ENCODE measurements at regions not wholly inside any gene's neighbourhood (a gene's known extent, or its start where the extent isn't known, plus 50 kb on each side); places are given as distances from the start of the nearest gene placed in this dataset.
"Not testable (repeated sequence)": the region's sequence is repeated elsewhere in the genome, so short reads cannot be mapped to it uniquely, and the experiment has no call there.

DNA sequence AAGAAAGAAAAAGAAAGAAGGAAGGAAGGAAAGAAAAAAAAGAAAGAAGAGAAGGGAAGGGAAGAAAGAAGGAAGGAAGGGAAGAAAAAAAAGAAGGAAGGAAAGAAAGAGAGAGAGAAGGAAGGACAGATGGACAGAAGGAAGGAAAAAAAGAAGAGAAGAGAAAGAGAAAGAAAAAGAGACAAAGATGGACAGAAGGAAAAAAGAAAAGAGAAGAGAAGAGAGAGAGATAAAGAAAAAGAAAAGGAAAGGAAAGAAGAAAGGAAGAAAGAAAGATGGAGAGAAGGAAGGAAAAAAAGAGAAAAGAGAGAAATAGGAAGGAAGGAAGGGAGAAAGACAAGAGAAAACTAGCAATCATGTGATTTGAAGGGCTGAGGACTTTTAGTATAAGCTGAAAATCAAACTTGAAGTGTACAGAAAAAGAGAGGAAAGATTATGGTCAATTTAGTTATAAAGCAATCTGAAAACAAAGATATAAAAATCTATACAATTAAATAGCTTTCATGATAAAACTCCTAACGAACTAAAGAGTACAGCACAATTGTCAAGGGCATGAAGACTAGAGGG, 115.3 kb downstream of the LTN1 start:
- DNase-seq: no peak

DNA sequence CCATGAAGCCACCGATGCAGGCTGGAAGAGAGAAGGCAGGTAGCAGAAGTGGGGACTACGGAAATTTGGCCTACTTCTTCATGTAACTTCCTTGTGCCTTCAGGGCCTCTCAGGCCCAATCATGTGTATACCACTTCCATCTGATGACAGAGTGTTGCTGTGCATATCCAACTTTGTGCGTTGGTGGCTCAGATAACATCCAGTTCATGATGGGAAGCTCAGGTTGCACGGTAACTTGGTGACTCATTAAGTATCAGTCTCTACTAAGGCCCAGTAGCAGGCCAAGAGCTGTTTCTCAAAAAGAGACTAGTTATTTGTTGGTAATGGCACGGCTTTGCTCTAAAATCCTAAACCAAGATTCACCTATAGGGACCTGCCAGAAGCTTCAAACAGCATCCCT, 117.6 kb downstream of the LTN1 start:
- DNase-seq: no peak

DNA sequence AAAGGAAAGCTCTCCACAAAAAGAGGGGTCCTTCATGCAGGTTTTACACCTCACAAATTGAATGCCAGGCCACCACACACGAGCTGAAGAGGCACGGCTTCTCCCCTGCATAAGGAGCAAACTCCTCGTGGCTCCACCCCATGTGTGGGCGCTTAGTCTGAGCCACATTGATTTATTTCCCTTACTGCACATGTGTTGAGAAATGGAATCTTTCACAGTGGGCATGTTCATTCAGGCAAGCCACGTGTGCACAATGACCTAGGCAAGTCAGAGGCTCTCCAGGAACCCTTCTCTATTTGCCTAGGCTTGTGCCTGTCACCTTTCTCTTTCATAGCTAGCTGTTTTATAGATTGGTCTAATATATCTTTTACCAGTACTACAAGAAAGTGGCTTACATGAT, 120.5 kb downstream of the LTN1 start:
- DNase-seq: no peak

DNA sequence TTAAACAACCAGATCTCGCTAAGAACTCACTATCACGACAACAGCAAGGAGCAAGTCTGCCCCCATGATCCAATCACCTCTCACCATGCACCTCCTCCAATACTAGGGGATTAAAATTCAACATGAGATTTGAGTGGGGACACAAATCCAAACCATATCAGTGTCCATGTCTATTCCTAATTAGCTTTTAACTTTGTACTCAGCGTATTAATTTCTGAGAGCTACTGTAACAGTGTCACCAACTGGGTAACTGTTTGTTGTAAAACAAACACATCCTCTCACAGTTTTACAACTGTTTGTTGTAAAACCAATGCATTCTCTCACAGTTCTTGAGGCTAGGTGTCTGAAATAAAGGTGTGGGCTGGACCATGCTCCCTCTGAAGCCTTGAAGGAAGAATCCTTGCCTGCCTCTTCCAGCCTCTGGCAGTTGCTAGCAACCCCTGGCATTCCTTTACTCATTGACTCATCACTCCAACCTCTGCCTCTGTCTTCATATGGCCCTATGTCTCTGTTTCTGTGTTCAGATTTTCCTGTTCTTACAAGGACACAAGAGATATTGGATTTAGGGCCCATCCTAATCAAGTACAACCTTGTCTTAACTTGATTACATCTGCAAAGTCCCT, 121.2 kb downstream of the LTN1 start:
- DNase-seq: no peak

DNA sequence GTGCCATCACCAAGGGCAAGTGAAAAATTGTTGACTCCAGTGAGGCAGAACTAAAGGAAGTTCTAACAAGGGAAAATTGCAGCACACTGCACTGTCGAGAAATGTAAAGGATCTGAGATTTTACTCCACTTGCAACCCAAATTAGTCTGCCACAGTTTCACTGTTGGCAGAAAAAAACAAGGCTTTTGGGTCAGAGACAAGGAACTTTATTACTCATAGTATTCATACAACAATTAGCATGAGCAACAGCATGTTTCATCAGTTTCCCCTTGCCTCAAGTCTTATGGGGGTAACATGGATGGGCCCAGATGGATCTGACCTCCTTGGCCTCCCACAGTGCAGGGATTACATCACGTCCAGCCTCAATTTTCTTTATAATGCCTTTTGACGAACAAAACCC, 125.3 kb downstream of the LTN1 start:
- no peak for DNase-seq

DNA sequence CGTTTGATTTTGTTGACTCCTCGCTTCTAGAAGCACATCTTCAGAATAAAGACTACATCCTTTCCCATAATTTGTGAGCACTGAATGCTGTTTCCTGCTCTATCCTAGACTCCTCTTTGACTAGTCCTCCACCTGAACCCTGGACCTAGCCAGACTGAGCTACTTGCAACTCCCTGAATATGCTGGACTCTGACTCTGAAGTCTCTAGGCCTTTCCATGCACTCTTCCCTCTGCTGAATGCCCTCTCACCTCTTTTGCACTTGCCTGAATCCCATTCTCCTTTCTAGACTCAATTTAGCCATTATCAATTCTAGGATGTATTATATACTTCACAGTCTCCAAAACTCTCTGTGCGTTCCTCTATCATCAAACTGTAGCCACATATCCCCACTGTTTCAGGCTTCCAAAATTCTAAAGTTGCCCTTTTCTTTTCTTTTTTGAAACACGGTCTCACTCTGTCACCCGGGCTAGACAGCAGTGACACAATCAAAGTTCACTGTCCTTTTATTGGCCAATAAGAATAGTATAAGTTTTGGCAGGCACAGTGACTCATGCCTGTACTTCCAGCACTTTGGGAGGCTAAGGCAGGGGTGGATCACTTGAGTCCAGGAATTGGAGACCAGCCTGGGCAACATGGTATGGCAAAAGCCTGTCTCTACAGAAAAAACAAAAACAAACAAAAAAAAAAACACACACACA, 127.0 kb downstream of the LTN1 start:
- no peak for DNase-seq

DNA sequence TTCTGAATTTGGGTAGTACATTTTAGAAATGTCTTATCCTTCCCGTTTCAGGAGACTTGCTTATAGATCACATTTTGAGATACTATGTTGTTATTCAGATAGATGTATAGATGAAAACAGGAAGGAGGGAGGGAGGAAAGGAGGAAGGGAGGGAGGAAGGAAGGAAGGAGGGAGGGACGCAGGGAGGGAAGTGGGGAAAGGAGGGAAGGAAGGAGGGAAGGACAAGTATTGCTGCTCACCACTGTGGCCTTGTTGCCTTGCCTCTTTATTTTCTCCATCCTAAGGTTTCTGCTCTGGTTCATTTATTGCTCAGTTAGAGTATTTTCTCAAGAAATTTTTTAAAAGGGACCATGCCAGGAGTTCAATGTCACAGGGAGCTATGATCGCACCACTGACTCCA, 134.3 kb downstream of the LTN1 start:
- no peak for DNase-seq

DNA sequence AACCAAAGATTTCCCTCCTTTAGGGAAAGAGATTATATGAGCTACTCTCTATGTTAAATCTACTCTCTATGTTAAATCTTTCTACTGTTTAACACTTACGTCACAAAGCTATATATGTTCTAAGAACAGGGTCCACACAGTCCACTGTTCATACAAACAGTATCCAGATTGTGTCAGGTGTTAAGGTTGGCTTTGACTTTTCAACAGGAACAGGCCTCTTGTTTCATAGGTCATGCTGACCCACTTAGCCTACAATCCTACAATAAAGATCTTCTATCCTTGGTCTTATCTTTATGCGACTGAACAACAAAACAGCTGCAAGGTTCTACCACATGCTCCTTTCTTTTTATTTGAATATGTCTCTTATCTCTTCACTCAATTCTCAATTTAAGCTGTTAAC, 134.9 kb downstream of the LTN1 start:
- no peak for DNase-seq

DNA sequence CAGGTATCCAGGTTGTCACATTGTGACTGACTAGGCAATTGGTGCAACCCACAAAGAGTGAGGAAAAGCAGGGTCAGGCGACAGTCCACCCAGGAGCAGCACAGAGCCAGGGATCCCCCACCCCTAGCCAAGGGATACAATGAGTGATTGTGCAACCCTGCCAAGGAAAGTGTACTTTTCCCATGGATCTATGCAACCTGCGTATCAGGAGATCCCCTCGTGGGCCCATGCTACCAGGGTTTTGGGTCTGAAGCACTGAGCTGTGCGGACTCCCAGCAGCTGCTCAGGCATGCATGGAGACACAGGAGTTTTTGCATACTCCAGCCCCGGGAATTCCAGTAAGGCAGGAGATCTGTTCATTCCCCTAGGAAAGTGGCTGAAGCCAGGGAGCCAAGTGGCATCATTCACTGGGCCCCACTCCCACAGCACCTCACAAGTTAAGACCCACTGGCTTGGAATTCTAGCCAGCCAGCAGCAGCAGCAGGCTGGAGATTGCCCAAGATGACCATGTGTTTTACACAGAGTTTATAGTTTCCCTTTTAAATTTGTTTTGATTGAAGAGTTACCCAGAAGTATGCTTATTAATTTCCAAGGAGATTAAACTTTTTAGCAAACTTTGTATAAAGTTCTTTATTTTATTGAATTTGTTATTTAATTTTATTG, 136.0 kb downstream of the LTN1 start:
- DNase-seq: no peak

DNA sequence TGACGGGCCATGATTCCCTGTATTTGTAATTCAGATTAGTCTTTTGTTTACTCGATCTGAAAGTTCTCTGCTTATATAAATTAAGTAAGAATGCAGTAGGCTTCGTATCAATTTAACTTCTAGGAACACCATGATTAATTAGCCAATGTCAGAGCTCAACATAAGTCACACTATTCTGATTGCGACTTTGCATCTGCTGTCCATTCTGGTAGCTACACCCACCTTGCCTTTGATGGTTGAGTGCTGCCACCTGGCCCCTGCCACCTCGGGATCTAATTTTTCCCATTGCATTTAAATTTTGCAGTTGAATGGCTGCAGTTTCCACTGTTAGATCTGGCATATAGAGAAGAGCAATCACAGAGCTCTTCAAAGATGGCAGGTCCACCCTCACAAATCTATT, 140.0 kb downstream of the LTN1 start:
- DNase-seq: no peak

DNA sequence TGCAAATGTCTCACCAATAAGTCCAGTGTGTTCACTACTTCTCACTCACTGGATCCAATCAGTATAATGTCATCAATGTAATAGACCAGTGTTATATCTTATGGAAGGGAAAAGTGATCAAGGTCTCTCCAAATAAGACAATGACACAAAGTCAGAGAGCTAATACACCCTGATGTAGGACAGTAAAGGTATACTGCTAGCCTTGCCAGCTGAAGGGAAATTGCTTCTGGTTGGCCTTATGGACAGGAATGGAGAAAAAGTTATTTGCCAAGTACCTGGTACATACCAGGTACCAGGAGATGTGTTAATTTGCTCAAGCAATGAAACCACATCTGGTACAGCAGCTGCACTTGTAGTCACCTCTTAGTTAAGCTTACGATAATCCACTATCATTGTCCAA, 141.0 kb downstream of the LTN1 start:
- no peak for DNase-seq

DNA sequence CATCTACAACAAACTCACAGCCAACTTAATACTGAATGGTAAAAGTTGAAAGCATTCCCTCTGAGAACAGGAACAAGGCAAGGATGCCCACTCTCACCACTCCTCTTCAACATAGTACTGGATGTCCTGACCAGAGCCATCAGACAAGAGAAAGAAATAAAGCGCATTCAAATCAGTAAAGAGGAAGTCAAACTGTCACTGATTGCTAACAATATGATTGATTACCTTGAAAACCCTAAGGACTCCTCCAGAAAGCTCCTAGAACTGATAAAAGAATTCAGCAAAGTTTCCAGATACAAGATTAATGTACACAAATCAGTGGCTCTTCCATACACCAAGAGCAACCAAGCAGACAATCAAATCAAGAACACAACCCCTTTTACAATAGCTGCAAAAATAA, 153.4 kb downstream of the LTN1 start:
- not testable (repeated sequence) for DNase-seq

DNA sequence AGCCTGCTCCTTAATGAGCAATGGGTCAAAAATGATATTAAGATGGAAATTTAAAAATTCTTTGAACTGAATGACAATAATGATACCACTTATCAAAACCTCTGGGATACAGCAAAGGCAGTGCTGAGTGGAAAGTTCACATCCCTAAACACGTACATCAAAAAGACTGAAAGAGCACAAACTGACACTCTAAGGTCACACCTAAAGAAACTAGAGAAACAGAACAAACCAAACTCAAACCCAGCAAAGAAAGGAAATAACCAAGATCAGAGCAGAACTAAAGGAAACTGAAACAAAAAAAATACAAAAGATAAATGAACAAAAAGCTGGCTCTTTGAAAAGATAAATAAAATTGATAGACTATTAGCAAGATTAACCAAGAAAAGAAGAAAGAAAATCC, 155.3 kb downstream of the LTN1 start:
- not testable (repeated sequence) for DNase-seq

DNA sequence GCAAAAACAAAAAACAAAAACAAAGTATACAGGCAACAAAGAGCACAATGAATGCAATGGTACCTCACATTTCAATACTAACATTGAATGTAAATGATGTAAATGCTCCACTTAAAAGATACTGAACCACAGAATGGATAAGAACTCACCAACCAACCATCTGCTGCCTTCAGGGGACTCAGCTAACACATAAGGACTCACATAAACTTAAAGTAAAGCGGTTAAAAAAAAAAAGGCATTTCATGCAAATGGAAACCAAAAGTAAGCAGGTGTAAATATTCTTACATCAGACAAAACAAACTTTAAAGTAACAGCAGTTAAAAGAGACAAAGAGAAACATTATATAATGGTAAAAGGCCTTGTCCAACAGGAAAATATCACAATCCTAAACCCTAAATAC, 156.1 kb downstream of the LTN1 start:
- not testable (repeated sequence) for DNase-seq

DNA sequence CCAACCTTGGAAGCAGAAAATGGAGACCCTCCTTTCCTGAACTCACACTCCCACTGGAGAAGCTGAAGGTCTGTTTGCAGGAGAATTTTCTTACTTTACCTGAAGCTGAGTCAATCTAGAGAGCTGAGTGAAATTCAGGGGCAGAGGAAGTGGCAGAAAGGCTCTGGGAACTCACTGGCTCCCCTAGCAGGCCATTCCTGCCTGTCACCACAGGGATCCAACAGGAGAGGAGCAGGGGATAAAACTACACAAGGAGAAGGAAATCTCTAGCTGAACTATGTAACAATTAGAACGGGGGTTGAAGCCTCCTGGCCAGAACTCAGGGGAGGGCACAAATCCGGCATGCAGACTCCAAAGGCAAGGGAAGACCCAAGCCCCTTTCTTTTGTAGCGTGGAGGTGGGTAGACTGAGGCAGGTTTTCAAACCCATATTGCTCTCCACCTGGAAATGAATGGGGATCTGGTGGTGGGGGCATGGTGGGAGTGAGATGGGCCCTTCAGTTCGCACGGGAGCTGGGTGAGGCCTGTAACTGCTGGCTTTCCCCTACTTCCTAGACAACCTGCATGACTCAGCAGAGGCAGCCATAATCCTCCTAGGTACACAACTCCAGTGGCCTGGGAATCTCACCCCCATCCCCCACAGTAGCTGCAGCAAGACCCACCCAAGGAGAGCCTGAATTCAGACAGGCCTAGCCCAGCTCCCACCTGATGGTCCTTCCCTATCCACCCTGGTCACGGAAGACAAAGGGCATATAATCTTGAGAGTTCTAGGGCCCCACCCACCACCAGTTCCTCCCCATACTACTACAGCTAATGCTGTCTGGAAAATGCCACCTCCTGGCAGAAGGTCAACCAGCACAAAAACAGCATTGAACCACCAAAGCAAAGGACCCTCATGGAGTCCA, 158.1 kb downstream of the LTN1 start:
- no peak for DNase-seq

DNA sequence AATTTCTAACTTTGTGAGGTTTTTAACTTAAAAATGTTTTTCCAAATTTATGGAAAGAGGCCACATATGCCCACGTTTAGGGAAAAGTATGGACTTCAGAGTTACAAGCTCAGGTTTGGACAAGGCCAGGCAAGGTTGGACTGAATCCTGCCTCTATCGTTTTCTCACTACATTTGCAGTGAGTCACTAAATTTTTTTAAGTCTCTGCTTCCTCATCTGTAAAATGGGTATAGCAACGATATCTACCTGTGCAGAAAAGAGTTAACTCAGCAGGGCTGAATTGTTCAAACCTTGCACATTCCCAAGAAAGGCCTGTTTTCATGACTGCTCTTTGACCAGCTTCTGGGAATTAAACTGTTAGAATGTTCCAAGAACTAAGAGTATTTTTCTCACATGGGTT, 159.1 kb downstream of the LTN1 start:
- DNase-seq: no peak

DNA sequence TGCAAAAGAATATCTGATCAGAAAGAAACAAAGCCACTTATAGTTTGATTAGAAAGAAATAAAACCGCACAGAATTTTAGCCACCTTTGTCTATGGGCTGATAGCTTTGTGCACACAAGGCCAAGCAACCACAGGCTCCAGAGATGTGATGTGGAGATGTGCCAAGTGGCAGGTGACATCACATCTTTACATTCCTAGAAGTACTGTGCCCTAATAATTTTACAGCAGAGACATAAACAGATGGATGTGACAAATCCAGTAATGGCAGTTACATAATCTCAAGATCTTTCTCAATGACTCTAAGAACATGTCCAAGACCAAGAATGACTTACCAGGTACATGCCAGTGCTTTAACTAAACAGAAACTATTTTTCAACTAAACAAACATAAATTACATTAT, 159.5 kb downstream of the LTN1 start:
- no peak for DNase-seq

DNA sequence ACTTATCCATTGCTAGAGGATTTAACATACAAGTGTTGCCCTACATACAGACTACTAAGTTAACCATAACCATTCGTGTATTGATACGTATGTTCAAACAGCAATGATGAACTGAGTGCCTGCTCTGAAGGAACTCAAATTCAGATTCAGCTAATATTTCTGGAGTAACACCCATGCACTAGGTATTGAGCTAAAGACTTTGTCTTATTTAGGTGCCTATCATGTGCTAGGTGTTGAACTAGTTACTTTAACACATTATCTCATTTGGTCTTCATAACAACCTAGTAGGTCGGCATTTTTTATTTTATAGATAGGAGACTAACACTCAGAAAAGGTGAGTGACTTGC, 160.0 kb downstream of the LTN1 start:
- DNase-seq: no peak

DNA sequence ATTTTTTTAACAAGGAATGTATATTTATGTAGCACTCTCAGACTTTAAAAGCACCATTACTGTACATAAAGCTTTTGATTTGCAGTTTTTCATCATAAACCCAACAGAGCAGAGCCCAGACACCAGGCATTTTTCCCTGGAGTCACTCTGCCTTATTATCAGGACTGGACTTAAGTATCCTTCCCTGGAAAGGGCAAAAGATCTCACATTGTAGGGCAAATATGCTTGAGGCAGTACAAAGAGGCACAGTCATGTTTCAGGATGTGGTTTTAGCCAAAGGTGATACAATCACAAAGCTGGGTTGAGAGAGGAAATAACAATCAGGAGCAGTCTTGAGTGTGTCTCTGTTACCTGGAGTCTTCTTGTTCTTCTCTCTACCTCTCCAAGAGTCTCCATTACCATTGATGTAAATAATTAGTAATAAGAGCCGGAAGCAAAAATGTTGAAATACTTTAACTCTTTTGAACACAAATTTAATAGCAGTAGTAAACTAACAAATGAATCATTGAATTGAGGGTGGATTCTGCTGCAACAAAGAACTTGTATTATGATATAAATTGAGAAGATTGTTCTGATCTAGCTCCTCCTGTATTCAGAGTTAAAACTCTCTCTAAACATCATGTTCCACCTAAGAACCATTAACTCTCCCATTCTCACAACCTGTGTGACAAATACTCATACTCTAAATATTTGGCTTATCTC, 160.5 kb downstream of the LTN1 start:
- DNase-seq: no peak

DNA sequence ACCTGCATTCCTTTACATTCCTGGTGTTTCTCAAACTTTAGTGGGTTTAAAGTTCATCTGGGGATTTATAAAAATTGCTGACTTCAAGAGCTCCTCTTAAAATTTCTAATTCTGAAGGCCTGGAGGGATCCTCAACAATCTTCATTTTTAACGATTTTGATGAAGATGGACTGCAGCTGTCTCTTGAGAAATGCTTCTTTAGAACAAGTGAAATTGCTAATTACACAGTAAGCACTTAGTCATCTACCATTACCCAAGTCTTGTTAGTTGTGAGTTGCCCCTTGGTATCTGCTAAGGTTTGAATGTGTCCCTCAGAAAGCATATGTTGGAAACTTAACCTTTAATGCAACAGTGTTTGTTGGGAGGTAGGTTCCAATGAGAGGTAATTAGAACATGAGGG, 163.7 kb downstream of the LTN1 start:
- no peak for DNase-seq

DNA sequence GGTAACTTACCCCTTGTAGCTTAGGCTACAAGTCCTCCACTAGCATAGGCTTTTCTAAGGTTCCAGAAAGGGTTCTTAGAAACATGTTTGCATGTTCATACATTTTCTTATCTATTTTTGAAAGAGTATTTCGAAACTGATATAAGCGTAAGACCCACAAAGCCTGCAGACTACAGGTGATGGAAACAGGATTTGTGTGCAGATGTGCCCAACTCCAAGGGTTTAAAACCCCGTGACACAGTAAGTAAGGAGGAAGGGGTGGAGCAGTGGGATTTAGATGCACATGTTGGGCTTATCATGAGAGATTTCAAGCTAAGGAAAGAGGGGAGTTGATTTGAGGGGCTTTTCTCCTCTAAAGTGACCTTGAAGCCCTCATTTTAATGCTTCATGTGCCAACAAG, 164.7 kb downstream of the LTN1 start:
- DNase-seq: no peak

DNA sequence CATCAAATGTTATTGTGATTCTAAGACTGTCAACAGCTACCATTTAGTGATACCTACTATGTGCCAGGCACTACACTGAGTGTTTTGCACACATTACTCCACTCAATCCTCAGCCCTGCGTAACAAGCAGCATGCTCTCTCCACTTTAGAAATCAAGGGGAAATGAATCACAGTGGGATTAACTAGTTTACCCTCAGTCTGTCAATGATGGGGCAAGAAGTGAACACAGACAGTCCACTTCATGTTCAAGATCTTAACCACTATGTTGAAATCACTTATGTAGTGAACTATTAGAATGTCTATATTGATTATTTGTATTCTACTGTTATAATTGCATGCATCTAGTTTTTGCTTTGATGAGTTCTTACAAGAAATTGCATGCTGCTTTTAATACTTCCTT, 165.3 kb downstream of the LTN1 start:
- no peak for DNase-seq

DNA sequence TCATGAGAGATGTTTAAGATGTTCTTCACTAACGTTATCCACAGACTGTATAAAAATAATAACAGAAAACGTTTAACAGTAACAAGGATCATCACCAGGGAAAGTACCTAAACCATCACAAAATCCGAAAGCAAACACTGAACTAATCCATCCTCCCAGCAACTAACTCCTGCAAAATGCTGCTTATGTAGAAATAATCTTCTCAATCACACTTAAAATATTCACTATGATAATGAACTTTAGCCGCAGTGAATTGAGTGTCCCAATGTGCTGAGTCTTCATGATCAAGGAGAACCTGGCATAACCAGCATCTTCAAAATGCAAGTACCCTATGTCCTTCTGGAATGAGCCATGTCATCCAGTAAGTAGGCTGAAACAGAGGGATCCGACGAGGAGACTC, 166.1 kb downstream of the LTN1 start:
- no peak for DNase-seq

All from NCI-H1105 (cell line).